ENCODE measurements at regions not wholly inside any gene's neighbourhood (a gene's known extent, or its start where the extent isn't known, plus 50 kb on each side); places are given as distances from the start of the nearest gene placed in this dataset.

- H3K4me3 ChIP-seq (ENCODE audit: control insufficient read depth, low read depth, low read length) = no peak overlapping the region
- no peak for DNase-seq (ENCODE audit: low read depth)
- TF ChIP-seq CTCF (IDR thresholded peaks at IDR 0.05; ENCODE audit: control insufficient read depth, insufficient read depth, low read depth, low read length, missing control alignments) = no peak
Measured at GRCh38 chr11:24312464-24313238, 184.2 kb upstream of the LUZP2 start.

GRCh38 chr11:24321229-24321628, 175.6 kb upstream of the LUZP2 start:
- no peak overlapping the region for H3K4me3 ChIP-seq (ENCODE audit: control insufficient read depth, low read depth, low read length)
- DNase-seq (ENCODE audit: low read depth) = no peak
- no peak for TF ChIP-seq CTCF (IDR thresholded peaks at IDR 0.05; ENCODE audit: control insufficient read depth, insufficient read depth, low read depth, low read length, missing control alignments)

GRCh38 chr11:24324211-24324610, 172.6 kb upstream of the LUZP2 start:
- TF ChIP-seq CTCF (IDR thresholded peaks at IDR 0.05; ENCODE audit: control insufficient read depth, insufficient read depth, low read depth, low read length, missing control alignments) = no peak
- no peak for DNase-seq (ENCODE audit: low read depth)
- H3K4me3 ChIP-seq (ENCODE audit: control insufficient read depth, low read depth, low read length) = no peak overlapping the region

GRCh38 chr11:24344222-24344621, 152.6 kb upstream of the LUZP2 start:
- DNase-seq (ENCODE audit: low read depth) = no peak
- no peak for TF ChIP-seq CTCF (IDR thresholded peaks at IDR 0.05; ENCODE audit: control insufficient read depth, insufficient read depth, low read depth, low read length, missing control alignments)
- no peak overlapping the region for H3K4me3 ChIP-seq (ENCODE audit: control insufficient read depth, low read depth, low read length)

- TF ChIP-seq CTCF (IDR thresholded peaks at IDR 0.05; ENCODE audit: control insufficient read depth, insufficient read depth, low read depth, low read length, missing control alignments) = no peak
- no peak for DNase-seq (ENCODE audit: low read depth)
Measured at GRCh38 chr11:24348908-24349307, 147.9 kb upstream of the LUZP2 start.

GRCh38 chr11:24351179-24351578, 145.7 kb upstream of the LUZP2 start:
- H3K4me3 ChIP-seq (ENCODE audit: control insufficient read depth, low read depth, low read length) = no peak overlapping the region
- no peak for DNase-seq (ENCODE audit: low read depth)
- TF ChIP-seq CTCF (IDR thresholded peaks at IDR 0.05; ENCODE audit: control insufficient read depth, insufficient read depth, low read depth, low read length, missing control alignments) = no peak

More at GRCh38 chr11:24348908-24349307, 147.9 kb upstream of the LUZP2 start:
- H3K4me3 ChIP-seq (ENCODE audit: control insufficient read depth, low read depth, low read length) = no peak overlapping the region

Measured in AG09309 (cell line).